ENCODE measurements at regions not wholly inside any gene's neighbourhood (a gene's known extent, or its start where the extent isn't known, plus 50 kb on each side); places are given as distances from the start of the nearest gene placed in this dataset.
"Not testable (repeated sequence)": the region's sequence is repeated elsewhere in the genome, so short reads cannot be mapped to it uniquely, and the experiment has no call there.

- Mint-ChIP-seq H3K36me3 (no peaks in the 10 kb centered on the region), H3K9me3 (peaks cover 0 to 1% (median 0%) of the 10 kb centered on the region in 9 donors), H3K27me3 (peaks cover 2 to 12% (median 9%) of the 10 kb centered on the region in 5 donors), H3K4me1 (no peaks in the 10 kb centered on the region), H3K4me3 (no peak overlapping the region), H3K27ac (no peak overlapping the region)
- DNase-seq (no peak), ATAC-seq (no peak)
- POLR2A ChIA-PET: no interaction called here
Measured at GRCh38 chr3:157585386-157585785, 82.2 kb upstream of the VEPH1 start.

DNA sequence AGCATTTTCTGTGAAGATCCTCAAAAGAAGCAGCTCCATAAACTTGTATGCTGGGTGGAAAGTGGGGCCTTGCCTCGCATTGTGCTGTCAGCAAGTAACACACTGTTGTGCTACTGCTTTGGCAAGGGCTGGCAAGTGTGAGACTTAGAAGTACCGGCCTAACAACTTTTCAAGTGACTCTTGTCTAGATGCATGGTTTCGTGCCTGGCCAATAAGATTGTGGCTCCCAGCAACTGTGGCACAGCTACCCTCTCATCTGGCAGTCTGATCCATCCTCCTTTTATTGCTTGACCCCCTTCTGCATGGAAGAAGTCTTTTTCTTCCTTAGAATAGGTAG is 79.4 kb upstream of the VEPH1 start:
- no peak for DNase-seq
- Mint-ChIP-seq H3K9me3 (peaks cover 0 to 2% (median 0%) of the 10 kb centered on the region in 9 donors), H3K36me3 (no peaks in the 10 kb centered on the region), H3K27ac (no peak overlapping the region), H3K27me3 (peaks cover 2 to 27% (median 17%) of the 10 kb centered on the region in 5 donors), H3K4me3 (no peak overlapping the region), H3K4me1 (no peaks in the 10 kb centered on the region)
- no peak for ATAC-seq
- POLR2A ChIA-PET: no interaction called here

GRCh38 chr3:157581956-157582636 is 78.9 kb upstream of the VEPH1 start:
- H3K4me3 Mint-ChIP-seq, POLR2A ChIA-PET, H3K4me1 Mint-ChIP-seq, DNase-seq, H3K9me3 Mint-ChIP-seq, H3K36me3 Mint-ChIP-seq, ATAC-seq, H3K27ac Mint-ChIP-seq: not testable (repeated sequence)
- H3K27me3 Mint-ChIP-seq: peaks cover 2 to 22% (median 17%) of the 10 kb centered on the region in 5 donors

DNA sequence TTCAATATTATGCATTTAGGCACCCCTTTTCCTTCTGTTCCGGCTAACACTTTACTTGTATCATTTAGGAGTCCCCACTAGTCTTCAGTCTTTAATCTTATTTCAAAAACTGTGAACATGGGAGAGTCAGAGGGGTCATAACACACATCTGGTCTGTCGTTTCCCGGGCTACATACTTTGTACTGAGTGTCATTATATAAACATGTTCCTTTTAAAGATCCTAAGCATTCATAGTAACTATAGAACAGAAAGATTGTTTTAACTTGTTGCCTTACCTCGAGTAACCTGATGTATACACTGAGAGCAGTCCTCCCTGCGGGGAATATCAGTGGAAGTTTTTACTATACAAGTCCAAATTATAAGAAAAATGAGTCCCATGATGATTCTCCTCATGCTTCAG is 78.2 kb upstream of the VEPH1 start:
- Mint-ChIP-seq H3K36me3 (no peaks in the 10 kb centered on the region), H3K27me3 (peaks cover 2 to 16% (median 12%) of the 10 kb centered on the region in 5 donors), H3K4me1 (no peaks in the 10 kb centered on the region), H3K4me3 (no peak overlapping the region), H3K9me3 (peaks cover 0 to 2% (median 0%) of the 10 kb centered on the region in 9 donors), H3K27ac (no peak overlapping the region)
- DNase-seq: no peak
- no peak for ATAC-seq
- POLR2A ChIA-PET: no interaction called here

DNA sequence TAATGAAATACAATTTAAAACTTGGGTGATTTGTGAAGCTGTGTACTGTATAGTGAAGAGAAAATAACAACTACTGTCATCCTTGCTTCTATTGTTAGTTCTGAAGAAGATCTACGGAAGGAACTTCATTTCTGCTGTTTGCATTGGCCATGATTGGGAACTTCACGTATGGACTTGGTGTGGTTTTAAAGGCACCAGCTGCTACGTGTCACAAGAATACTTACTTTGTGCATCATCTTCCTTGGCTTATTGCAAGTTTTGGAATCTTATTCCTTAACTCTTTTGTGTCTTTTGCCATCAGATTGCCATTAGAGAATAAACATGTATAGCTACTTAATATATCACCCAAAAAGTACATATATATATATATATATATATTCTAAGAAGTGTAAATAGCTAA is 75.0 kb upstream of the VEPH1 start:
- Mint-ChIP-seq H3K36me3 (no peaks in the 10 kb centered on the region), H3K4me3 (no peak overlapping the region), H3K27ac (no peak overlapping the region), H3K27me3 (peaks cover 0 to 22% (median 13%) of the 10 kb centered on the region in 5 donors), H3K4me1 (no peaks in the 10 kb centered on the region), H3K9me3 (peaks cover 0 to 2% (median 0%) of the 10 kb centered on the region in 9 donors)
- ATAC-seq (no peak), DNase-seq (no peak)
- POLR2A ChIA-PET: no interaction called here

- no peak overlapping the region for H3K27ac Mint-ChIP-seq
Measured at GRCh38 chr3:157574531-157574930, 71.3 kb upstream of the VEPH1 start.

GRCh38 chr3:157573780-157574378 is 70.7 kb upstream of the VEPH1 start:
- POLR2A ChIA-PET: no interaction called here
- Mint-ChIP-seq H3K36me3 (no peaks in the 10 kb centered on the region), H3K9me3 (no peaks in the 10 kb centered on the region), H3K27ac (no peak overlapping the region), H3K4me3 (no peak overlapping the region), H3K4me1 (no peaks in the 10 kb centered on the region), H3K27me3 (peaks cover 4 to 20% (median 12%) of the 10 kb centered on the region in 5 donors)
- ATAC-seq: no peak
- DNase-seq: no peak

More at GRCh38 chr3:157574531-157574930, 71.3 kb upstream of the VEPH1 start:
- Mint-ChIP-seq H3K4me3 (no peak overlapping the region), H3K9me3 (no peaks in the 10 kb centered on the region), H3K4me1 (no peaks in the 10 kb centered on the region), H3K36me3 (no peaks in the 10 kb centered on the region), H3K27me3 (peaks cover 4 to 21% (median 13%) of the 10 kb centered on the region in 5 donors)
- no peak for ATAC-seq
- DNase-seq: no peak
- POLR2A ChIA-PET: no interaction called here

DNA sequence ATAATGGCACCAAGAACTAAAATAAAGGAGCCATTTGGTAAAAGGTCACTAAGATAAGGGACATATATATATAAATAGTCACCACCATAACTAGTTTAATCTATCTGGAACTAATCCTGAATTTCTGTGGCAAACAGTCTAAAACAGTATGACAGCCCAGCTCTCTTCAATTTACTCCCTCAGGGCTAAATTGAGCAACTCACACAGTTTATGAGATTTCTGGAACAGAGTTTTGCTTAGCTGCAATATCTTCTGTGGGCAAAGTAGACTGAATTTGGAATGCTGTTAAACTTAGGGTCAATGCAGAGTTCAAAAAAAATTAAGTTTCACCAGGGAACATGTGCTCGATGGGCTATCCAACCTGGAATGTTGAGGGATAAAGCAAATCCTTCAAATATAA is 70.1 kb upstream of the VEPH1 start:
- ATAC-seq: no peak
- POLR2A ChIA-PET: no interaction called here

GRCh38 chr3:157572559-157573270 is 69.5 kb upstream of the VEPH1 start:
- Mint-ChIP-seq H3K9me3 (no peaks in the 10 kb centered on the region), H3K4me1 (no peaks in the 10 kb centered on the region), H3K36me3 (no peaks in the 10 kb centered on the region), H3K27me3 (peaks cover 4 to 14% (median 12%) of the 10 kb centered on the region in 5 donors), H3K4me3 (no peak overlapping the region), H3K27ac (no peak overlapping the region)
- no peak for ATAC-seq
- POLR2A ChIA-PET: no interaction called here
- peak in 2 of 10 donors; percentile 1 to 3 for DNase-seq

More for the DNA sequence above, 70.1 kb upstream of the VEPH1 start:
- H3K27ac Mint-ChIP-seq: no peak overlapping the region
- peaks cover 4 to 17% (median 12%) of the 10 kb centered on the region in 5 donors for H3K27me3 Mint-ChIP-seq
- H3K9me3 Mint-ChIP-seq: no peaks in the 10 kb centered on the region
- no peaks in the 10 kb centered on the region for H3K36me3 Mint-ChIP-seq
- H3K4me1 Mint-ChIP-seq: no peaks in the 10 kb centered on the region
- no peak for DNase-seq
- H3K4me3 Mint-ChIP-seq: no peak overlapping the region

- Mint-ChIP-seq H3K4me1 (no peaks in the 10 kb centered on the region), H3K4me3 (no peak overlapping the region), H3K9me3 (peaks cover 0 to 17% (median 2%) of the 10 kb centered on the region in 9 donors), H3K36me3 (peaks cover 0 to 5% (median 0%) of the 10 kb centered on the region in 3 donors), H3K27ac (no peak overlapping the region), H3K27me3 (peaks cover 0 to 14% (median 10%) of the 10 kb centered on the region in 5 donors)
- DNase-seq (no peak), ATAC-seq (no peak)
- POLR2A ChIA-PET: no interaction called here
Measured at GRCh38 chr3:157566596-157566995, 63.4 kb upstream of the VEPH1 start.

DNA sequence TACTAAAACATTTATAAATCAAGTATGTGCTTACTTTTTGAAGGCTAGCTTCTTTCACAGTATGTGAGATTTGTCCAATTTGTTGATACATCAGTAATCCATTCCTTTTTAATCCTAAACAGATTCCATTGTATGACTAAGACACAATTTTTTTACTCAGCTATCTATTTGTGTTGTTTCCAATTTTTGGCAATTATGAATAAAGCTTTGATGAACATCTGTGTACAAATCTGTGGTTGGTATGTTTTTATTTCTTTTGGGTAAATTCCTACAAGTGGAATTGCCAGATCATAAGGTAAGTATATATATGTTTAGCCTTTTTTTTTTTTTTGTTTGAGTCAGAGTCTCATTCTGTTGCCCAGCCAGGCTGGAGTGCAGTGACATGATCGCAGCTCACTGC is 56.2 kb upstream of the VEPH1 start:
- H3K27me3 Mint-ChIP-seq: peaks cover 4 to 13% (median 8%) of the 10 kb centered on the region in 5 donors
- no peaks in the 10 kb centered on the region for H3K4me1 Mint-ChIP-seq
- DNase-seq: no peak
- ATAC-seq: no peak
- no peak overlapping the region for H3K27ac Mint-ChIP-seq
- peaks cover 0 to 15% (median 2%) of the 10 kb centered on the region in 9 donors for H3K9me3 Mint-ChIP-seq
- H3K4me3 Mint-ChIP-seq: no peak overlapping the region
- H3K36me3 Mint-ChIP-seq: peaks cover 0 to 3% (median 0%) of the 10 kb centered on the region in 3 donors
- POLR2A ChIA-PET: no interaction called here
